Esophagus muscularis mucosa (tissue), 3 donors: ENCODE measurements at regions not wholly inside any gene's neighbourhood (a gene's known extent, or its start where the extent isn't known, plus 50 kb on each side); places are given as distances from the start of the nearest gene placed in this dataset.

ENCODE experiments used
- CTCF ChIP-seq, 3 experiments: fragments of 200-600 bp in 2 of 3; fragments of 450-650 bp in 1 of 3; sonication (generic) in 2 of 3; IDR thresholded peaks; one replicate each; pipeline ENCODE4 v1.5.1; 2017 to 2019; ENCODE audit warnings: antibody characterized with exemption in 3 of 3, mild to moderate bottlenecking in 2 of 3, moderate library complexity in 1 of 3
- POLR2A ChIP-seq: fragments of 450-650 bp; IDR thresholded peaks from one replicate; pipeline ENCODE4 v1.6.1; 2017; ENCODE audit warnings: antibody characterized with exemption, moderate library complexity, mild to moderate bottlenecking, low read depth
- POLR2AphosphoS5 ChIP-seq, 2 donors: sonication (generic); formaldehyde crosslinking; IDR thresholded peaks; one replicate each; pipeline ENCODE4 v1.6.1; 2017; ENCODE audit warnings: antibody characterized with exemption in 2 of 2

GRCh38 chr21:31530897-31531705, 128.4 kb upstream of the SOD1 start:
- TF ChIP-seq CTCF (IDR thresholded peaks at IDR 0.05): no peak
- no peak for TF ChIP-seq POLR2A
- TF ChIP-seq POLR2AphosphoS5 (IDR thresholded peaks at IDR 0.05): no peak
